ENCODE measurements at regions not wholly inside any gene's neighbourhood (a gene's known extent, or its start where the extent isn't known, plus 50 kb on each side); places are given as distances from the start of the nearest gene placed in this dataset.

- no peak for TF ChIP-seq CTCF (conservative IDR thresholded peaks at IDR 0.05)
- no peak for TF ChIP-seq EZH2 (IDR thresholded peaks at IDR 0.05; ENCODE audit: low read depth)
These were observed 164.0 kb upstream of the CIBAR2 start for GRCh38 chr16:85276258-85276657.

Data from PC-9 (cell line).